Retinal pigment epithelial cell (primary cell): ENCODE measurements at regions not wholly inside any gene's neighbourhood (a gene's known extent, or its start where the extent isn't known, plus 50 kb on each side); places are given as distances from the start of the nearest gene placed in this dataset.
"Not testable (repeated sequence)": the region's sequence is repeated elsewhere in the genome, so short reads cannot be mapped to it uniquely, and the experiment has no call there.

Experiments used
- DNase-seq: peaks from one replicate; pipeline ENCODE4 v3.0.0-alpha.2; 2010; ENCODE audit warnings: low read depth
- H3K4me3 ChIP-seq: 2 replicates; pipeline ENCODE4 v1.5.1; 2011; ENCODE audit warnings: mild to moderate bottlenecking, low read length, control low read depth, moderate library complexity
- TF ChIP-seq, protein P1 (sequence below): conservative IDR thresholded peaks from 2 replicates; pipeline ENCODE4 v1.5.1; 2011; ENCODE audit warnings: low read depth, low read length, control low read depth, inconsistent platforms

GRCh38 chrX:114061226-114061625 is 522.7 kb upstream of the HTR2C start:
- TF ChIP-seq, protein P1, sequence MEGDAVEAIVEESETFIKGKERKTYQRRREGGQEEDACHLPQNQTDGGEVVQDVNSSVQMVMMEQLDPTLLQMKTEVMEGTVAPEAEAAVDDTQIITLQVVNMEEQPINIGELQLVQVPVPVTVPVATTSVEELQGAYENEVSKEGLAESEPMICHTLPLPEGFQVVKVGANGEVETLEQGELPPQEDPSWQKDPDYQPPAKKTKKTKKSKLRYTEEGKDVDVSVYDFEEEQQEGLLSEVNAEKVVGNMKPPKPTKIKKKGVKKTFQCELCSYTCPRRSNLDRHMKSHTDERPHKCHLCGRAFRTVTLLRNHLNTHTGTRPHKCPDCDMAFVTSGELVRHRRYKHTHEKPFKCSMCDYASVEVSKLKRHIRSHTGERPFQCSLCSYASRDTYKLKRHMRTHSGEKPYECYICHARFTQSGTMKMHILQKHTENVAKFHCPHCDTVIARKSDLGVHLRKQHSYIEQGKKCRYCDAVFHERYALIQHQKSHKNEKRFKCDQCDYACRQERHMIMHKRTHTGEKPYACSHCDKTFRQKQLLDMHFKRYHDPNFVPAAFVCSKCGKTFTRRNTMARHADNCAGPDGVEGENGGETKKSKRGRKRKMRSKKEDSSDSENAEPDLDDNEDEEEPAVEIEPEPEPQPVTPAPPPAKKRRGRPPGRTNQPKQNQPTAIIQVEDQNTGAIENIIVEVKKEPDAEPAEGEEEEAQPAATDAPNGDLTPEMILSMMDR: no peak
- DNase-seq: no peak
- no peak overlapping the region for H3K4me3 ChIP-seq

DNA sequence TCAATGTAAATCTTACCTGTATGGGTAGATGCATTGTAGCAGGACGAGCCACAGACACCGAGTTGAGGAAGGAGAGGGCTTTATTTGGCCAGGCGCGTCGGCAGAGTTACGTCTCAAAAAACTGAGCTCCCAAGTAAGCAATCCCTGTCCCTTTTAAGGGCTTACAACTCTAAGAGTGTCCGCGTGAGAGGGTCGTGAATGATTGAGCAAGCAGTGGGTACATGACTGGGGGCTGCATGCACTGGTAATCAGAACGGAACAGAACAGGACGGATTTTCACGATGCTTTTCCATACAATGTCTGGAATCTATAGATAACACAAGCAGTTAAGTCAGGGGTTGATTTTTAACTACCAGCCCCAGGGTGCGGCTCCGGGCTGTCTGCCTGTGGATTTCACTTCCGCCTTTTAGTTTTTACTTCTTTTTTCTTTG is 524.9 kb upstream of the HTR2C start:
- no peak overlapping the region for H3K4me3 ChIP-seq
- TF ChIP-seq, protein P1: no peak
- DNase-seq: no peak

DNA sequence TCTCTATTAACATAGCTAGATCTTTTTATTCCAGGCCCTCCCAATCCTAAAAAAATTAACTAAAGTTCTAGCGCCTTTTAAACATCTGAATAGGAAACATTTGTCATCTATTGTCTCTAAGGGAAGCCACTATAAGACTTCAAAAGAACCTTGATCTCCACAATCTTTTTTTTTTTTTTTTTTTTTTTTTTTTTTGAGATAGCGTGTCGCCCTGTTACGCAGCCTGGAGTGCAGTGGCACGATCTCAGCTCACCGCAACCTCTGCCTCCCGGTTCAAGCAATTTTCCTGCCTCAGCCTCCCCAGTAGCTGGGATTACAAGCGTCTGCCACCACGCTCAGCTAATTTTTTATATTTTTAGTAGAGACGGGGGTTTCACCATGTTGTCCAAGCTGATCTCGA is 526.5 kb upstream of the HTR2C start:
- not testable (repeated sequence) for H3K4me3 ChIP-seq, DNase-seq

DNA sequence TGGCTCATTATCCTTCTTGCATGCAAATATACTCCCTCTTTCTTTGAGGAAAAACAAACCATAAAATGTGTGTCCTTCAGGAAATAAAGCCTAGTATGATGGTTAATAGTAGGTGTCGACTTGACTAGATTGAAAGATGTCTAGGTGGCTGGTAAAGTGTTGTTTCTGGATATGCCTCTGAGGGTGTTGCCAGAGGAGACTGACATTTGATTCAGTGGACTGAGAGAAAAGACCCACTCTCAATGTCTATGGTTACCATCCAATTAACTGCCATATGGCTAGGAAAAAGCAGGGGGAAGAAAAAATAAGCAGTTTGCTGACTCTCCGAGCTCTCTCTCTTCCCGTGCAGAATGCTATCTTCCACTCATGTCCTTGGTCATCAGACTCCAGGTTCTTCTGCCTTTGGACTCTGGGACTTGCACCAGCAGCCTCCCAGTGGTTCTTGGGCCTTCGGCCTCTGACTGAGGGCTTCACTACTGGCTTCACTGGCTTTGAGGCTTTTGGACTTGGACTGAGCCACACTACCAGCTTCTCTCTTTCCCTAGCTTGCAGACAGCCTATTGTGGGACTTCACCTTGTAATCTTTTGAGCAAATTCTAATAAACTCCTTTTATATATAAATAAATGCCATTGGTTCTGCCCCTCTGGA is 532.1 kb upstream of the HTR2C start:
- no peak for DNase-seq
- H3K4me3 ChIP-seq: no peak overlapping the region
- TF ChIP-seq, protein P1: no peak

DNA sequence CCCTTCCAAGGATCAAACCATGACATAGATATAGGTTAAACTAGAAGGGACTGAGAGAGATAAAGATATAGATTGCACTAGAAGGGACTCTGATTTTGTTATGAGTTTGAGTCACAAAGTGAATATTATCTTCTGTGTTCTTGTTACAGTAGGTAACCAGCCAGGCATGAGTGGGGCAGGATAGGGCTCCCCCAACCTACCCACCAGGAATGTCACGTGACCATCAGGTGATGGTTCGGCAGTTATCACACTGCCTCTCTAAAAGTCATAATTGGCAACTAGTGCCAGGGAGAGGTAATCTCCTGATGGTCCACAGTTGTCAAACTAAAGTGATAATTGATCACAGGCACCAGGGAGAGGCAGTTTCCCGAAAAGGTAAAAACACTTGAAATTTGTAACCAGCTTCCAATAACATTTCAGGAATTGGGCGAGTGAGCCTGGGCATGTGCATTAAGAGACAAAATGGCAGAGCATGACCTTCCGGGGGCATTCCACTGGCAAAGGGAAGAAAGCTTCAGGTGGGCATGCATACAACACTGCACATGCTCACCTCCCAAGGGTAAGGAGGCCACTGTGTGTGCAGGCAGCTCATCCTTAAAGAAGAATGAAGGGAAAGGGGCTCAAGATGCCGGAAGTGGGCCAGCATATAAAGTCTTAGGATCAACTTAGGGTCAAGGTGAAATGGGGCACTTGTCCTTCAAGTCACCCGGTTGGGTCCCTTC is 533.6 kb upstream of the HTR2C start:
- DNase-seq: no peak
- TF ChIP-seq, protein P1: no peak
- no peak overlapping the region for H3K4me3 ChIP-seq

- no peak overlapping the region for H3K4me3 ChIP-seq
- peak; percentile 7 for DNase-seq
- TF ChIP-seq, protein P1: no peak
These were observed 534.8 kb upstream of the HTR2C start for GRCh38 chrX:114049063-114049462.

GRCh38 chrX:114047558-114047957 is 536.3 kb upstream of the HTR2C start:
- TF ChIP-seq, protein P1: no peak
- DNase-seq: no peak
- no peak overlapping the region for H3K4me3 ChIP-seq
